B cell (primary cell): ENCODE measurements at regions not wholly inside any gene's neighbourhood (a gene's known extent, or its start where the extent isn't known, plus 50 kb on each side); places are given as distances from the start of the nearest gene placed in this dataset.

ENCODE experiments used
- EZH2 ChIP-seq: IDR thresholded peaks from 2 replicates; pipeline ENCODE4 v1.6.1; 2012; ENCODE audit warnings: borderline replicate concordance, low read depth, mild to moderate bottlenecking, moderate library complexity, low read length; ENCODE audit not compliant: insufficient read depth, poor library complexity, severe bottlenecking
- TF ChIP-seq, protein P1 (sequence below): fragments of 200-600 bp; IDR thresholded peaks from one replicate; pipeline ENCODE4 v1.8.0; 2022; ENCODE audit warnings: antibody characterized with exemption, mild to moderate bottlenecking

DNA sequence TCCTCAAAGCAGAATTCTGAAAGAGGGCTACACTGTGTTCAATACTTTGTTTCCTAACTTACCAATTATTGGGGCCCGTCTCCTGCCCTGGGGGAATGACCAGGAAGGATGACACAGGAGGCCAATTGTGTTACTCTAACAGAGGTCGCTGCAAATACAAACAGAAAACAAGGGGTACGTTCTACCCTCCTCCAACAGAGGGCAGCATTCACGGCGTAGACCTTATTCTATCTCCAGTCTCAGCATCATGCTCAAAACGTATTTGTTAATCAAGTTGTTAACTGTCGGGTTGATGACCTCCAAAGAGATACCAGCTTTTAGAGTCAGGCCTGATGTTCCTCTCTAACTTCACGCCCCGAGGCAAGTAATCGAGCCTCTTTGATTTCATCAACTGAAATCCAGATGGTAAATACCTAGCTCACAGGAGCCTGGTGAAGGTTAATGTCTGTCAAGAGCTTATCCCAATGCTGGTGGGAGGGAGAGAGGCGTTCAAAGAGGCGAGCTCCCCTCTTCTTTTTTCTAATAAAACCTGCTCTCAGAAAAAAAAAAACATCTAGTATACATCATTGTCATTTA, 181.0 kb upstream of the KCNIP4 start:
- TF ChIP-seq, protein P1, sequence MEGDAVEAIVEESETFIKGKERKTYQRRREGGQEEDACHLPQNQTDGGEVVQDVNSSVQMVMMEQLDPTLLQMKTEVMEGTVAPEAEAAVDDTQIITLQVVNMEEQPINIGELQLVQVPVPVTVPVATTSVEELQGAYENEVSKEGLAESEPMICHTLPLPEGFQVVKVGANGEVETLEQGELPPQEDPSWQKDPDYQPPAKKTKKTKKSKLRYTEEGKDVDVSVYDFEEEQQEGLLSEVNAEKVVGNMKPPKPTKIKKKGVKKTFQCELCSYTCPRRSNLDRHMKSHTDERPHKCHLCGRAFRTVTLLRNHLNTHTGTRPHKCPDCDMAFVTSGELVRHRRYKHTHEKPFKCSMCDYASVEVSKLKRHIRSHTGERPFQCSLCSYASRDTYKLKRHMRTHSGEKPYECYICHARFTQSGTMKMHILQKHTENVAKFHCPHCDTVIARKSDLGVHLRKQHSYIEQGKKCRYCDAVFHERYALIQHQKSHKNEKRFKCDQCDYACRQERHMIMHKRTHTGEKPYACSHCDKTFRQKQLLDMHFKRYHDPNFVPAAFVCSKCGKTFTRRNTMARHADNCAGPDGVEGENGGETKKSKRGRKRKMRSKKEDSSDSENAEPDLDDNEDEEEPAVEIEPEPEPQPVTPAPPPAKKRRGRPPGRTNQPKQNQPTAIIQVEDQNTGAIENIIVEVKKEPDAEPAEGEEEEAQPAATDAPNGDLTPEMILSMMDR, result no peak
- no peak for TF ChIP-seq EZH2
